ENCODE measurements at regions not wholly inside any gene's neighbourhood (a gene's known extent, or its start where the extent isn't known, plus 50 kb on each side); places are given as distances from the start of the nearest gene placed in this dataset.

DNA sequence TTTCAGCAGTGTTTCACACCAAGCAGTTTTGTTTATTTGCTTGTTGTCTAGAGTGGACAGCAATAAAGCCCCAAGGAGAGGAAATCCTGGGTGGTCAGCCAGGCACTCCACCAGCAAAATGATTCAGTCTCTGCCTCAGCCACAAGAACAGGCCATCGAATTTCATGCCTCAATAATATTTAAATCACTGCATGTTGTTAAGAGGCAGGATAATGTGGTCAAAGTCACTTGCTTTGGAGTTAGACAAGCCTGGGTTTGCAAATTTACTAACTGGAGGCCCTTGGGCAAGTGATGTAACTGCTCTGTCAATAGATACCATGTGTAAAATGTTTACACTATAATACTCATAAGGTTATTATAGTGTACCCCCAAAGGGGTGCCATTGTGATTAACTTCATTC, 349.6 kb downstream of the LMO4 start:
- no peak overlapping the region for H3K27ac ChIP-seq
- no peak for TF ChIP-seq CTCF (conservative IDR thresholded peaks at IDR 0.05)

- no peak for TF ChIP-seq CTCF (conservative IDR thresholded peaks at IDR 0.05)
- H3K27ac ChIP-seq = no peak overlapping the region
Observed at GRCh38 chr1:87682565-87682964, 353.9 kb downstream of the LMO4 start.

DNA sequence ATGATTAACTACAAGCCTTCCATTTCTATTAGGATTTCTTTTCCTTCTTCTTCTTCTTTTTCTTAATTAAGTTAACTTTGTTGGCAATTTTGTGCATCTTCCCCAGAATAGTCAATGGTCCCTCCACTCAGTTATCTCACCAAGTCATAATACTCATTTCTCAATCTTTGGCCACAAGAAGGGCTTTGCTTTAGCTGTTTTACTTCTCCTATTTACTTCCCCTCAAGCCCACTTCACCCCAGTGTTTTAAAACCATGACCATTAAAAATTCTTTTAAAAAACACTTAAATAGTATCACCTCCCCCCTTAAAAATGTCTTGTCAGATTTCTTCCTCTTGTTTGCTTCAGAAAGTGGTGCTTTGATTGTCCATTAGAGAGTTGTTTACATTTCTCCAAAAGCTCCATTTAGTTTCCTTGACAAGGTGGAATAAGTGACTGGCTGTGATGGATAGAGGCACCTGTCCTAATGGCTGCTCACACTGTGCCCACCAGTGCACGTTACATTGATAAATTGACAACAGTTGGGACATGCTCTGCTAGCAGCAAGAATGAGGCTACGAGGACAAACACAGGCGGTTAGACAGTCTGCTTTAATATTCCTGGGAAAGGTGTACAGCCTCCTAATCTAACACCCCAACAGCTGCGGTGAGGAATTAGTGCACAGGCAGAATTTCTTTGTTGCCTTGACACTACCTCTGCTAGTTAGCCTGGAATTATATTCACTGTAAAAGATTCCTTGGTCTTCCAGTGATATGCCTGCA, 354.7 kb downstream of the LMO4 start:
- no peak overlapping the region for H3K27ac ChIP-seq

GRCh38 chr1:87684194-87684593, 355.5 kb downstream of the LMO4 start:
- TF ChIP-seq CTCF (conservative IDR thresholded peaks at IDR 0.05) = no peak
- H3K27ac ChIP-seq = no peak overlapping the region

More for the DNA sequence above, 354.7 kb downstream of the LMO4 start:
- TF ChIP-seq CTCF (conservative IDR thresholded peaks at IDR 0.05) = no peak

DNA sequence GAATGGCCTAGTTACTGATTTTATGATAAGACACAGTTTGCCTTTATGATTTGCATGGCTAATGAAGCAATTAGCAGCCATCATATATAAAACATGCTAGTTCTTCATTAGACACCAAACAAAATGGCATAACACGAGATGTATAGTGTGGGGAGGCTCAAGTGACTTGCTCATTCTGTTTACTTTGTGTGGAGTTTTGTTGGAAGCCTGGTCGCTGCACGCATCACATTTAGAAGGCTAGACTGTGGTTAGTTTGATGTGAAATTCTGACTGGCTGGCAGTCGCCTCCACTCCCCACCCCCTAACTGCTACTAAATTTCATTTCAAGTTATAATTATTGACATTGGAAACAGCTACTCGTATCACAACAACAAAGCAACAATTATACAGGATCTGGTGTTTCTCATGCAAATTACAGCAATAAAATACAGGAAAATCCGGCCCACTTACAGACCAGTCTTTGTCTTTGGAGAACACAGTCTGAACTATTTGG, 356.1 kb downstream of the LMO4 start:
- no peak for TF ChIP-seq CTCF (conservative IDR thresholded peaks at IDR 0.05)
- H3K27ac ChIP-seq = no peak overlapping the region

- no peak for TF ChIP-seq CTCF (conservative IDR thresholded peaks at IDR 0.05)
- no peak overlapping the region for H3K27ac ChIP-seq
Observed at GRCh38 chr1:87685311-87686135, 356.8 kb downstream of the LMO4 start.

DNA sequence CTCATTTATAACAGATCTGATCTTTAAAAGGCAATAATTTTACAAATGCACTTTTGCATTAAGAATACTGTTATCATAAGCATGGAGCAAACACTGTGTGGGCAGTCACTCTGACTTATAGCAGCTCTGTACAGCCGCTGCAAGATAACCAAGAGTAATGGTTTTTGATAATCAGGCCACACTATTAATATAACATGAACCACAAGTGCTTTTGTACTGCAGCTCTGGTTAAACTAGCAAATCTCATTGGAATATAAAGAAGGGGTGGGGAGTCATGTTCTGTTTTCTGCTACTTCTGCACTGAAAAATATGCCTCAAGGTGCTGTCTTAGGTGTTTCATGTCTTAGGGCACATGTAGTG, 357.4 kb downstream of the LMO4 start:
- H3K27ac ChIP-seq = no peak overlapping the region
- TF ChIP-seq CTCF (conservative IDR thresholded peaks at IDR 0.05) = no peak
